ENCODE measurements at regions not wholly inside any gene's neighbourhood (a gene's known extent, or its start where the extent isn't known, plus 50 kb on each side); places are given as distances from the start of the nearest gene placed in this dataset.
"Not testable (repeated sequence)": the region's sequence is repeated elsewhere in the genome, so short reads cannot be mapped to it uniquely, and the experiment has no call there.

- TF ChIP-seq CREB5 (CRISPR knock-in tag; IDR thresholded peaks at IDR 0.05; ENCODE audit: low read depth) = no peak
- TF ChIP-seq ISL1 (CRISPR knock-in tag; IDR thresholded peaks at IDR 0.05) = no peak
These were observed 135.0 kb upstream of the RCN1 start (continued) for GRCh38 chr11:31955838-31956237.

- TF ChIP-seq ARNTL (CRISPR knock-in tag; IDR thresholded peaks at IDR 0.05; ENCODE audit: borderline replicate concordance, low read depth) (no peak), CSDC2 (CRISPR knock-in tag; IDR thresholded peaks at IDR 0.05) (no peak), CREB5 (CRISPR knock-in tag; IDR thresholded peaks at IDR 0.05; ENCODE audit: low read depth) (no peak), ZNF70 (CRISPR knock-in tag; IDR thresholded peaks at IDR 0.05) (no peak), SNAI2 (CRISPR knock-in tag; IDR thresholded peaks at IDR 0.05) (no peak), ISL1 (CRISPR knock-in tag; IDR thresholded peaks at IDR 0.05) (no peak), ZFP3 (CRISPR knock-in tag; IDR thresholded peaks at IDR 0.05) (no peak), PPARA (CRISPR knock-in tag; IDR thresholded peaks at IDR 0.05; ENCODE audit: borderline replicate concordance) (no peak), ZC3H10 (CRISPR knock-in tag; IDR thresholded peaks at IDR 0.05) (no peak)
- ATAC-seq = no peak
These were observed 137.0 kb upstream of the RCN1 start for GRCh38 chr11:31953803-31954327.

- not testable (repeated sequence) for ATAC-seq
These were observed 138.6 kb upstream of the PAX6 start for GRCh38 chr11:31949733-31950200.

- no peak for ATAC-seq
- TF ChIP-seq PPARA (CRISPR knock-in tag; IDR thresholded peaks at IDR 0.05; ENCODE audit: borderline replicate concordance) (no peak), ZNF565 (CRISPR knock-in tag; conservative IDR thresholded peaks at IDR 0.05; ENCODE audit: low read depth) (no peak), ESRRG (CRISPR knock-in tag; IDR thresholded peaks at IDR 0.05) (no peak), ZFP3 (CRISPR knock-in tag; IDR thresholded peaks at IDR 0.05) (no peak)
These were observed 135.9 kb upstream of the PAX6 start for GRCh38 chr11:31947051-31947450.

GRCh38 chr11:31943056-31943780, 132.1 kb upstream of the PAX6 start:
- ATAC-seq = no peak
- no peak for TF ChIP-seq CREB5 (CRISPR knock-in tag; IDR thresholded peaks at IDR 0.05; ENCODE audit: low read depth)
- TF ChIP-seq ZNF70 (CRISPR knock-in tag; IDR thresholded peaks at IDR 0.05) = no peak
- no peak for TF ChIP-seq ZNF565 (CRISPR knock-in tag; conservative IDR thresholded peaks at IDR 0.05; ENCODE audit: low read depth)
- no peak for TF ChIP-seq OSR1 (CRISPR knock-in tag; IDR thresholded peaks at IDR 0.05)
- TF ChIP-seq CSRNP3 (CRISPR knock-in tag; IDR thresholded peaks at IDR 0.05) = no peak
- no peak for TF ChIP-seq RARB (CRISPR knock-in tag; IDR thresholded peaks at IDR 0.05)
- TF ChIP-seq TSHZ2 (CRISPR knock-in tag; IDR thresholded peaks at IDR 0.05) = no peak
- TF ChIP-seq ZFP30 (CRISPR knock-in tag; IDR thresholded peaks at IDR 0.05) = no peak
- TF ChIP-seq ARNTL (CRISPR knock-in tag; IDR thresholded peaks at IDR 0.05; ENCODE audit: borderline replicate concordance, low read depth) = no peak
- TF ChIP-seq ISL1 (CRISPR knock-in tag; IDR thresholded peaks at IDR 0.05) = no peak
- no peak for TF ChIP-seq PATZ1 (CRISPR knock-in tag; IDR thresholded peaks at IDR 0.05; ENCODE audit: borderline replicate concordance)
- no peak for TF ChIP-seq CSDC2 (CRISPR knock-in tag; IDR thresholded peaks at IDR 0.05)
- TF ChIP-seq ESRRG (CRISPR knock-in tag; IDR thresholded peaks at IDR 0.05) = no peak
- no peak for TF ChIP-seq BACH2 (CRISPR knock-in tag; IDR thresholded peaks at IDR 0.05; ENCODE audit: borderline replicate concordance)
- TF ChIP-seq ZFP3 (CRISPR knock-in tag; IDR thresholded peaks at IDR 0.05) = no peak
